Ishikawa (cell line): ENCODE measurements at regions not wholly inside any gene's neighbourhood (a gene's known extent, or its start where the extent isn't known, plus 50 kb on each side); places are given as distances from the start of the nearest gene placed in this dataset.

Source experiments
- CEBPB ChIP-seq: IDR thresholded peaks from 2 replicates; pipeline ENCODE4 v1.6.1; 2012
- CREB1 ChIP-seq: IDR thresholded peaks from 2 replicates; pipeline ENCODE4 v1.6.1; 2012; ENCODE audit warnings: low read depth
- EP300 ChIP-seq: IDR thresholded peaks from 2 replicates; pipeline ENCODE4 v1.6.1; 2012; ENCODE audit warnings: borderline replicate concordance
- MAX ChIP-seq: IDR thresholded peaks from 2 replicates; pipeline ENCODE4 v1.6.1; 2012
- NFIC ChIP-seq: IDR thresholded peaks from 2 replicates; pipeline ENCODE4 v1.6.1; 2012
- RAD21 ChIP-seq: IDR thresholded peaks from 2 replicates; pipeline ENCODE4 v1.6.1; 2012; ENCODE audit warnings: low read depth
- TAF1 ChIP-seq: IDR thresholded peaks from 2 replicates; pipeline ENCODE4 v1.6.1; 2012; ENCODE audit warnings: low read depth, mild to moderate bottlenecking
- TCF12 ChIP-seq: IDR thresholded peaks from 2 replicates; pipeline ENCODE4 v1.6.1; 2012; ENCODE audit warnings: low read depth
- YY1 ChIP-seq: IDR thresholded peaks from 2 replicates; pipeline ENCODE4 v1.6.1; 2012; ENCODE audit warnings: low read depth

DNA sequence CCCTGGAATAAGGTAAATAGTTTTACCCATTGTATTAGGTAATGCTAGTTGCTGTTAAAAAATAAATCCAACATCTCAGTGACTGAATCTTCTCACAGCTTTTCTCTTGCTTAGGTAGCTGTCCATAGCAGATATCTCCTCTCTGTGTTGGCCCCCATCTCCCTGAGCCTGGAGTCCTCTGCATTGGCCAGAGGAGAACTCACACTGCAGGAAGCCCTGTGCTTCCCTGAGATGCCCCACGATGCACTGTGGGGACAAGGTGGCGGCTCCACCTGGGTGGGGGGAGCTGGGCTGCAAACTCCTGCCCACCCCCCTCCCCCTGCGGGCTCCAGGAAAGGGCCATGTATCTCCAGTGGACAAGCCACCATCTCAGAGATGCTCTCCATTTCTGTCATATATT is 80.4 kb upstream of the SALL3 start:
- TF ChIP-seq RAD21, result no peak
- no peak for TF ChIP-seq TAF1
- no peak for TF ChIP-seq CEBPB
- TF ChIP-seq EP300, result no peak
- TF ChIP-seq CREB1, result no peak
- no peak for TF ChIP-seq TCF12
- no peak for TF ChIP-seq NFIC
- no peak for TF ChIP-seq YY1
- TF ChIP-seq MAX, result no peak
